Activated CD4-positive, alpha-beta T cell treated with anti-CD3 and anti-CD28 coated beads, Interleukin-2, Interleukin-4, amounts not matched to agents 100 ng/mL and 50 ng/mL, durations not matched to agents 16 hours and 8 hours (primary cell): ENCODE measurements at regions not wholly inside any gene's neighbourhood (a gene's known extent, or its start where the extent isn't known, plus 50 kb on each side); places are given as distances from the start of the nearest gene placed in this dataset.
A peak's percentile ranks its signal among the peaks of the same experiment; 100 is the strongest.
"Not testable (repeated sequence)": the region's sequence is repeated elsewhere in the genome, so short reads cannot be mapped to it uniquely, and the experiment has no call there.

Experiments
- DNase-seq: peaks from one replicate; pipeline ENCODE4 v3.0.0-alpha.2; 2020; ENCODE audit warnings: low spot score

DNA sequence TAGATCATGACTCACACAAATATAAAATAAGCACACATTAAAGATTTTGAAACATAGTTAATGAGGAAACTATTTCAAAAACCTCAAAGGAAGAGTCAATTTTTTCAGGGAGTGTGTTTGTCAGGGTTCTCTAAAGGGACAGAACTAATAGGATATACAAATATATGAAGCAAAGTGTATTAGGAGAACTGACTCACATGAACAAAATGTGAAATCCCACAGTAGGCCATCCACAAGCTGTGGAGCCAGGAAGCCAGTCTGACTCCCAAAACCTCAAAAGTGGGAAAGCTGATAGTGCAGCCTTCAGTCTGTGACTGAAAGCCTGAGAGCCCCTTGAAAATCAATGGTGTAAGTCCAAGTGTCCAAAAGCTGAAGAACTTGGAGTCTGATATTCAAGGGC lies 898.0 kb upstream of the EYS start:
- DNase-seq, result no peak

DNA sequence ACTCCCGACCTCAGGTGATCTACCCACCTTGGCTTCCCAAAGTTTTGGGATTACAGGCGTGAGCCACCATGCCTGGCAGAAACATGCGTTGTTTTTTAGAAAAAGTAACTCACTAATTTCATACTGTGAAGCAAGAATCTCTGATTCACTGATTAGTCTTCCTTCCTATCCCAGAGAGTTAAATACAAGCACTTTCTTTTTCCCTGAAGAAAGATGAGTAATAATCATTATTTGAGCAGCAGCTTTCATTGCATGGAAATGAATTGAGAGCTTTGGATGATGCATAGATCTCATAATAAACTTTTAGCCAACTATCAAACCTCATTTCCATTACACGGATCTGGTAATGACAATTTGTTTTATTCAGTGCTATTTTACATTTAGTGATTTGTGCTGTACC lies 892.5 kb upstream of the EYS start:
- DNase-seq, result no peak

DNA sequence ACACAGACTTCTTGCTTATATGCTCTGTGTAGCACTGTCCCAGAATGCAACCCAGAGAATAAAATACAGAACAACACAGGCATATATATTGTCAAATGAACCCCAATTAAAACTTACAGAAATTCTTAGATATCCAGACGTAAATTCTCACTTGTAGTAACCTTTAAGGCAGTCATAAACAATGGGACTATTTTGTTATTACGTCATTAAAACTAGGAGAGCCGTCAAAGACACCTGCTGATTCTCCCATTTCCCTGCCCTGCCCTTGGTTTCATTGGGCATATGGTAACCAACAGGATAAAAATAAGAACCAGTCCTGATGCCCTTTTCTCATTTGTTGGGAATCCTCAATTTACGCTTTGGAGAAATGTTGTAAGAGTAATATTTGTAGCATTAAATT lies 871.3 kb upstream of the EYS start:
- no peak for DNase-seq

DNA sequence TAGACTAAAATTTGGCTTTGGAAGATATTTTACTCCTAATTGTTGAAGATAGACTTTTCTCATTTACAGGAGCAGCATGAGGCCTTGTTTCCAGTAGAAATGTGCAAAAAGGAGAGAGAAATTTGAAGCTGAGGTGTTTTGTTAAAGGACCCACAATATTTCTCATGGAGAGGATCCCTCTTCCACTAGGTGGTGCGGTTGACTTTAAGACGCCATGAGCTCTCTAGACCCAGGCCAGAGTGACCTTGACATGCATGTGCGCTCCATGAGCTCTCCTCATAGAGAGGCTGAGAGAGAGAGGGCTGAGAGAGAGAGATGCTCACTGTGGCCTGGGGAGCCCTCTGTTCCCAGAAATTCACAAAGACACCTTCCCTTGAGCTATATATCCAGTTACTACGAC lies 861.2 kb upstream of the EYS start:
- DNase-seq, result no peak

DNA sequence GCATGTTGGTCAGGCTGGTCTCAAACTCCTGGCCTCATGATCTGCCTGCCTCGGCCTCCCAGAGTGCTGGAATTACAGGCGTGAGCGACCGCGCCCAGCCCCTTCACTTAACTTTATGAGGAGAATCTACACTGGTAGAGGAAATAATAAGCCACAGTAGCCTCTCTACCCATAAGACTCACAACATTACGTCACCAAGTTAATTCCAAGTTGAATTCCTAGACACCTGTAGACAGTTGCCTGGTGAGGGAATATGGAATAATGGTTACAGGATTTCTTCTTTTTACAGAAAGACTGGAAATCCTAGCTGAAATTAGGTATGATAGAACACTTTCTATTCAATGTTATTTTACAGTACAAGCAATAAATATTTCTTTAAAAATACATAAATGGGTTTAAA lies 854.5 kb upstream of the EYS start:
- no peak for DNase-seq

DNA sequence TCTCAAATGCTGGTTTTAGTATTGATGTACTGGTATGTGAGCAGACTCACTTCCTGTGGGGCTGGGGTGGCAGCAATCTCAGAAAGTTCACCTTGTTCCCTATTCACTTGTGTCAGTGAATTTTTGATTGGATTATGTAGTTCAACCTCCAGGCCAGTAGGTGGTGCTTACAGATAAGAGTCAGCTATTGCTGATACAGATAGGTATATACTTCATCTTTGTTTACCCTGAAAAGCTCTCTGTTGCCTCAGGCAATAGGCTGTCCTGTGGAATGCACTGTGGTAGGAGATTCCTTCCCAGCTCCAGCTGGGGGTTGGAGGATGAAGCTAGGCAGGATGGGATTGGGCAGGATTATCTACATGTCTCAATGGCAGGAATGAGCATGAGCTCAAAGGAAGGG lies 851.2 kb upstream of the EYS start:
- DNase-seq, result peak; percentile 4

DNA sequence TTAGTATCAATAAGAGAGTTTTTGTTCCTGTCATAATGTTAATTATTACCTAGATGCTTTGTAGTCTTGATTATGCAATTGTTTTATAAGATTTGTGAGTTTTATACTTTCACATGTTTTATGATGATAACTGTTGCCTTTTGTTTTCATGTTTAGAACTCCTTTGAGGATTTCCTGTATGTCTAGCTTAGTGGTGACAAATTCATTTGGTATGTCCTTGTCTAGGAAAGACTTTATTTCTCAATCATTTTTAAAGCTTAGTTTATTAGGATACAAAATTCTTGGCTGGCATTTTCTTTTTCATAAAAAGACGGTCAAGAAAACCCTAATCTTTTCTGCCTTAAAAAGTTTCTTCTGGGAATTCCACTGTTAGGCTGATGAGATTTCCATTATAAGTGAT lies 849.9 kb upstream of the EYS start:
- DNase-seq, result no peak

DNA sequence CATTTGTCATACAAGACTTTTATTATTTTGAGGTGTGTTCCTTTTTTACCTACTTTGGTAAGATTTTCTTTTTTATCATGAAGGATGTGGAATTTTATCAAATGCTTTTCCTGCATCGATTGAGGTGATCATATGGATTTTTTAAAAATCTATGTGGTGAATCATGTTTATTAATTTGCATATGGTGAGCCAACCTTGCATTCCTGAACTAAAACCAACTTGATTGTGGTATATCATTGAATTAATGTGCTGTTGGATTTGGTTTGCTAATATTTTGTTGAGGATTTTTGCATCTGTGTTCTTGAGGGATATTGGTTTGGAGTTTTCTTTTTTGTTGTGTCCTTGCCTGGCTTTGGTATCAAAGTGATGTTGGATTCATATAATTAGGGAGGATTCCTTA lies 848.1 kb upstream of the EYS start:
- DNase-seq, result no peak

DNA sequence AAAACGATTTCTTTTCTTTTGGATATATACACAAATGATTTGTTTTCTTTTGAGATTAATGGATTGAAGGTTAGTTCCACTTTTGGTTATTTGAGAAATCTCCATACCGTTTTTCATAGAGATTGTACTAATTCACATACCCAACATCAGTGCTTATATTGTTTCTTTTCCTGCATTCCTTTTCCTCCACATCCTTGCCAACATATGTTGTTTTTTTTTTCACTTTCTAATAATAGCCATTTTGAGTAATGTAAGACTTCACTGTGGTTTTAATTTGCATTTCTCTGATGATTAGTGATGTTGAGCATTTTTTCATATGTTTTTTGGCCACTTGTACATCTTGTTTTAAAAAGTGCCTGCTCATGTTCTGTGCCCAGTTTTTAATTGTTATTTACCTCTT lies 846.4 kb upstream of the EYS start:
- no peak for DNase-seq

DNA sequence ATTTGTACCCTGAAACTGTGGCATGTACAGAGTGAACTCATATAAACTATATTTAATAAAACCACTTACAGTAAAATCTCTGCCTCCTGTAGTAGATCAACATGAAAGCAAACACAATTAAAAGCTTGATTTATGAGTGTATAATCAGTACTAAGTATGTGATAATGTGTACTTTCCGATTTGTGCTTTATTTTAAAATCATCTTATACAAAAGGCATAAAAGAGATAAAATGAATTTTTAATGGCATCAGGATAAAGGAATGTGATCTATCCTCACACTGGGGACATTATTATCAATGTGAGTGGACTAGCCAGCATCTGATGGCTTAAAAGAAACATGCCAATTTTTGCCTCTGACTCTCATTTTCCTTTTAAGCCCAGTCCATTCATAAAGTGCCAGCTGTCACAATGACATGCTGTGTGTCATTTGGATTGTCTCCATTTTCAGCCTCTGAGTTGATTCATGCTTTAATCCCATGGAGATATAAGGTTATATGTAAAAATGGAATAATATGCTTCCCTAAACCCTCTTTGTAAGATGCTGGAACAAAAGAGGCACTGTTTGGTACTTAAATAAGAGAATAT lies 831.6 kb upstream of the EYS start:
- DNase-seq, result no peak

DNA sequence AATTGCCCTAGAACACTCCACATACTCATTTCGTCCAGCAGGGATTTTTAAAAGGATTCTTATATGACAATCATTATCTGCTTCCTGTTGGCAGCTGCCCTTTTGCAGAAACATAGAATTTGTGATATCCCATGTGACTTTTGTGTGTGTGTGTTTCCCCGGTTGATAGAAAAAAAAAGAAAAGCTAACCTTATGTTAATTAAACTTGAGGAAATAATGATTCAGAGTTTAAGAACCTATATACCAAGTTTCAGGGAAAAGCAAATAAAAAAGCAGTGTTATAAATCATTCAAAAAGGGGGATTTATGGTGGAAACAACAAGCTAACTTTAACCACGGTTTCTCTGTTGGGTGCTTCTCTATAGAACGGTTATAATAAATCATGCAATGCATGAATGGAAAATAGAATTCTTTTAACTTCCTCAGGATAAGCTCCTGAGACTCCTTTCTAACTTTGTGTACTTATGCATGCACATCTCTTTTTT lies 826.9 kb upstream of the EYS start:
- no peak for DNase-seq

DNA sequence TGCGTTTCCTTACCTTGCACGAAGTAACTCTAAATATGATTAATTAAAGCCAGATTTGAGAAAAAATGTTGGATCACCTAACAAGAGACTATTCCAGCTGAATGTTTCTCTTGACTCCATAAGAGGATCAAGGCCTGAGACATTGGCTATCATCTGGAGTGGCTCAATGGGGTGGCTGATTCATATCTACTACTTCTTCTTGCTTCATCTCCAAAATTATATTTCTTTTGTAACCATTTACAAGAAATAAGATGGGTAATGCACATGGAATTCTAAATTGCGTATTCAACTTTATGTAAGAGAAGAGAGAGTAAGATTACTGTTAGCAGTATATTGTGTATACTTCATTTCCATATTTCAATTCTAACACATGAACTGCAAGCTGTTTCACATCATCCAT lies 819.0 kb upstream of the EYS start:
- no peak for DNase-seq

DNA sequence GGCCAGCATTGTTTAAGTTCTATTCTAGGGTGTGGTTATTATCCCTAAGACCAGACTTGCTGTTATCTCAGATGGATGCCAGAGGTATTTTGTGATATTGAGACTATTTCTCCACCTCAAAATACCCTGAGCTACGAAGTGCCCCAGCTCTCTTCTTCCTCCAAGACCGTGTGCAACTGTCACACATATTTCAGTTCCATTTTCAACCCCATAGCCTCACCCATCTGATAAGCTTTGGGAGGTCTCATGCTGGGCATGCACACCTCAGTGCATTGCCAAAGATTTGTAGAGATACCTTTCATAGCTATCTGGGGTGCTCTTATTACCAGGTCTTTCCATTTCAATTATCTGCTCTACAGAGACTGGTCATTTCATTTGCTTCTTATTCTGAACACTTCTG lies 815.8 kb upstream of the EYS start:
- no peak for DNase-seq

DNA sequence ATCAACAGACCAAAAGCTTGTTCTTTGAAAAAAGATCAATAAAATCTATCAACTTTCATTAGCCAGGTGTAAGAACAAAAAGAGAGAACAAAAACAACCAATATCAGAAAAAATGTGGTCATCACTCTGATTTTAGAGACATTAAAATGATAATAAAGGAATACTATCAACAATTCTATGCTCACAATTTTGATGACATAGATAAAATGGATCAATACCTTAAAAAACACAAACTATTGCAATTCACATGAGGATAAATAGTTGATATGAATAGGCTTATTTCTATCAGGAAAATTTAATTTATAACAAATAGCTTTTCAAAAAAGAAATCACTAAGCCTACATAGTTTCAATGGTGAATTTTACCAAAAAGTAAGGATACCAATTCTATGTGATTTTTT lies 809.4 kb upstream of the EYS start:
- DNase-seq, result no peak

DNA sequence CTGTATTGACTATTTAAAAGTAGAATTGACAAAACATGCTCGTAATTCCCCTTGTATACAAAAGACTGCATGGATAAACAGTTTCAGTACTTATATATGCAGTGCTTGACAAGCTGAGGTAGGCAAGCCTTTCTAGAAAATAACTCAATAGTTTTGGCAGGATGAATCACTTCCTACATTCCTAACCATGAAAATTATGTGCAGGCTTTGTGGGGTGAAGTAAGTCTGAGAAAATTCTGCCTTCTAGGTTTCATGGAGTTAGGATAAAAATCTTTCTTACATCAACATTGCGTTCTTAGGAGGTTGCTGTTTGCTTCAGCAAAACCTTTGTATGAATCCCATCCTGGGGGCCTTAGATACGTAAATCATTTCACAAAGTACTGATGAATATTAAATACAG lies 801.4 kb upstream of the EYS start:
- DNase-seq, result no peak

DNA sequence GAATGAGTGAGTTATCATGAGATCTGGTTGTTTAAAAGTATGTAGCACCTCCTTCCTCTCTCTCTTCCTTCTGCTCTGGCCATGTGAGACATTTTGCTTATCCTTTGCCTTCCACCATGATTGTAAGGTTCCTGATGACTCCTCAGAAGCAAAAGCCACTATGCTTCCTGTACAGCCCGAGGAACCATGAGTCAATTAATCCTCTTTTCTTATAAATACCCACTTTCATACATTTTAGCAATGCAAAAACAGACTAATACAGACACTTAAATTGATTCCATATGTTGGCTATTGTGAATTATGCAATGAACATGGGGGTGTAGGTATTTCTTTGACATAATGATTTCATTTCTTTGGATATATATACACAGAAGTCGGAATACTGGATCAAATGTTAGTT lies 792.8 kb upstream of the EYS start:
- DNase-seq, result no peak

DNA sequence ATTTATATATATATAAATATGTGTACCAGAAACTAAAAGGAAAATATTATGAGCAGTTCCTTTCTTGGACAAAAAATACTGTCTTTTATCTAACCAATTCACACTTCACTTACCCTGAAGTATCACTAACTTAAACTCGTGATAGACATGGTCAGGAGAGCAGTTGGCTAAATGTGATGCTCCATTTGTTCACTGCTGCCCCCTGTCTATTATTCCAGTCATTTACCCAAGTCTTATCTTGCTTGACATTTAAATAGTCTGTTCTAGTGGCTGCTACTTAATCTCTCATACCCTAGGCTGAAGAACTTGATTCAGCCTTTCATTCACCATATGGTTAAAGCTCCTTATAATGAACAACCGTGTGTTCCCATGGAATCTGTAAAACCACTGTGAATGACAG lies 789.6 kb upstream of the EYS start:
- no peak for DNase-seq

DNA sequence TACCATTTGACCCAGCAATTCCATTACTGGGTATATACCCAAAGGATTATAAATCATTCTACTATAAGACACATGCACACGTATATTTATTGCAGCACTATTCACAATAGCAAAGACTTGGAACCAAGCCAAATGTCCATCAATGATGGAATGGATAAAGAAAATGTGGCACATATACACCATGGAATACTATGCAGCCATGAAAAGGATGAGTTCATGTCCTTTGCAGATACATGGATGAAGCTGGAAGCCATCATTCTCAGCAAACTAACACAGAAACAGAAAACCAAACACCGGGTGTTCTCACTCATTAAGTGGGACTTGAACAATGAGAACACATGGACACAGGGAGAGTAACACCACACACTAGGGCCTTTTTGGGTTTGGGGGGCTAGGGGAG lies 787.6 kb upstream of the EYS start:
- not testable (repeated sequence) for DNase-seq

DNA sequence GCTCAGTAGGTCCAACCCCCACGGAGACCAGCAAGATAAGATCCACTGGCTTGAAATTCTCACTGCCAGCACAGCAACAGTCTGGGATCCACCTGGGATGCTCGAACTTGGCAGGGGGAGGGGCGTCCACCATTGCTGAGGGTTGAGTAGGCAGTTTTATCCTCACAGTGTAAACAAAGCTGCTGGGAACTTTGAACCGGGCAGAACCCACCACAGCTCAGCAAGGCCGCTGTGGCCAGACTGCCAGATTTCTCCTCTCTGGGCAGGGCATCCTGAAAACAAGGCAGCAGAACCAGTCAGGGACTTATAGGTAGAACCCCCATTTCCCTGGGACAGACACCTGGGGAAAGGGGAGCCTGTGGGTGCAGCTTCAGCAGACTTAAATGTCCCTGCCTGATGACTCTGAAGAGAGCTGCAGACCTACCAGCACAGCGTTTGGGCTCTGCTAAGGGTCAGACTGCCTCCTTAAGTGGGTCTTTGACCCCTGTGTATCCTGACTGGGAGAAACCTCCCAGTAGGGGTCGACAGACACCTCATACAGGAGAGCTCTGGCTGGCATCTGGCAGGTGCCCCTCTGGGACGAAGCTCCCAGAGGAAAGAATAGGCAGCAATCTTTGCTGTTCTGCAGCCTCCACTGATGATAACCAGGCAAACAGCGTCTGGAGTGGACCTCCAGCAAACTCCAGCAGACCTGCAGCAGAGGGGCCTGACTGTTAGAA lies 782.4 kb upstream of the EYS start:
- no peak for DNase-seq

DNA sequence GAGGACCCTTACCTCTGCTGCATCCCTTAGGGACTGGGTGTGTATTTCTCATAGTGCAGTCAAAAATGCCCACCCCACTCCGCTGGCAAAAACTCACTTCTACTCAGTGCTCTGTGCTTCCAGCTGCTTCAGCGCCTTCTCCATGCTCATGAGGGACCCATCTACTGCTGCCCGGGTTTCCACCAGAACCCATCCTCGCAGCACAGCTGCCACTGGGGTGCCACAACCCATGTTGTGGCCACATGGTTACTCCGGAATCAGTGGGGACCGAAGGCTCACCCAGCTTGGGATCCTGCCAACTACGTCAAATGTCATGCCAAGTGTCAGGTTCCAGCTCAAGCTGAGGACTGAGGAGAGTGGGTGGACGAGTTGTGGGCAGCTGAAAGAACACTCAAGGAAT lies 774.2 kb upstream of the EYS start:
- DNase-seq, result no peak

DNA sequence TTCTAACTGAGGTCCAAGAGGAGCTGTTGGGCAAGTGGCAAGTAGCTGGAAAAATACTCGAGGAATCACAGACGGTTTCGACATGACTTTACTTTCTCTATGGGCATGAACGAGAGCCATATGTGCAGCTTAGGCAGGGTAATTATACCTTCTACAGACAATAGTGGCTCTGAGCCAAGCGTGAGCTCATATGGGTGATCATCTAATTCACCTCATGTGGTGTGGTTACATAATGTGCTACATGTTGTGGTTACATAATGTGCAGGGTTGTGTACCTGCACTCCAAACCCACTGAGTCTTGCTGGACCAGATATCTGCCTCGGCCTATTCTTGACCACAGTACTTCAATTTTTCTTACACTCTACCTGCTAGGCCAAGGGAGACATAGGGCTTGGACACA lies 771.7 kb upstream of the EYS start:
- DNase-seq, result no peak

DNA sequence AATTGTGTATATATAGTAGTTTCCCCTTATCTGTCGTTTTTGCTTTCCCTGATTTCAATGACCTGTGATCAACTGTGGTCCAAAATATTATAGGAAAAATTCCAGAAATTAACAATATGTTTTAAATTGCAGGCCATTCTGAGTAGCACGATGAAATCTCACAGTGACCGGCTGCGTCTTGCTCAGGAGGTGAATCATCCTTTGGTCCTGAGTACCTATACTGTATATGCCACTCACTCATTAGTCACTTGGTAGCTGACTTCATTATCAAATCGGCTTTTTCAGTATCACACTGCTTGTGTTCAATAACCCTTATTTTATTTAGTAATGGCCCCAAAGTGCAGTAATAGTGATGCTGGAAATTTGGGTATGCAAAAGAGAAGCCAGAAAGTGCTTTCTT lies 728.3 kb upstream of the EYS start:
- no peak for DNase-seq

DNA sequence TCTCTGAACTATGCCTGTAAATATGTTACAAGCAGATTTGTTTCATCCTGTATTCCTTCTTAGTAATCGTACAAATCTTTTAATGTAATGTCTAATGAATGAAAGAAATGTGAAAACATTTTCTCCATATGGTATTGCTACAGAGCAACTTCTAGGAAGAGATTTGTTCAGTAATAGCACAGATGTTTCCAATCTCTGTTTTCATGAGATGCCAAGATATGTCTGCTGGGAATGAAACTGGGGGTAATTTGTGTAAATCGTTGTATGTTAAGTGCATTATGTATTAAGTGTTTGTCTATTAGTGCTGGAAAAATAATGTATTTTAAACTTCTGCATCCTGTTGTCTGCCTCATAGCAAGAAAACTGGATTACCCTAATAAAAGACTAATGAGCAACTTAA lies 722.2 kb upstream of the EYS start:
- no peak for DNase-seq

DNA sequence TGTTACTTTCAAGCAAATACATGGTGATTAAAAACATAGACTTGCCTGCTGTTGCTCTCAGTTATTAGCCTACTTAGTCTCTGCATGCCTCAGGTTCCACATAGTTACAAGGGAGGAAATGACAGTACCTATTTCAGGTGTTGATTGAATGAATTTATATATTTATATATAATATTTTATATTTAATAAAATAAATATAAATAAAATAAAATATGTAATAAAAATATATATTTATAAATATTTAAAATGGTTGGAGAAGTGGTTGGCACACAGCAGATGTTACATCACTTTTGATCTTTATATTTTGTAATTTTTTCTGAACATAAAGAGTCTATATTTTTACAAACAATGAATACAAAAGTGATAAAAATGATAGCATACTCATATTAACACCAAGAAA lies 716.0 kb upstream of the EYS start:
- DNase-seq, result no peak
